Islet of Langerhans (tissue), 1 donor: ENCODE measurements at regions not wholly inside any gene's neighbourhood (a gene's known extent, or its start where the extent isn't known, plus 50 kb on each side); places are given as distances from the start of the nearest gene placed in this dataset.
"Not testable (repeated sequence)": the region's sequence is repeated elsewhere in the genome, so short reads cannot be mapped to it uniquely, and the experiment has no call there.

Experiments
- FAIRE-seq: peaks from one replicate; lab custom pipeline; 2011; peaks lifted over from hg19 to GRCh38; lab: Jason Lieb, UNC

- FAIRE-seq: no peak
These were observed 422.2 kb upstream of the FOXG1 start for GRCh38 chr14:28344381-28344780.

- no peak for FAIRE-seq
These were observed 417.8 kb upstream of the FOXG1 start for GRCh38 chr14:28348797-28349196.

- no peak for FAIRE-seq
These were observed 409.8 kb upstream of the FOXG1 start for GRCh38 chr14:28356819-28357218.

- no peak for FAIRE-seq
These were observed 405.1 kb upstream of the FOXG1 start for GRCh38 chr14:28361486-28361885.

GRCh38 chr14:28365510-28365909 lies 401.1 kb upstream of the FOXG1 start:
- FAIRE-seq: no peak

- no peak for FAIRE-seq
These were observed 392.9 kb upstream of the FOXG1 start for GRCh38 chr14:28373721-28374120.

GRCh38 chr14:28375295-28375694 lies 391.3 kb upstream of the FOXG1 start:
- no peak for FAIRE-seq

GRCh38 chr14:28381656-28382055 lies 384.9 kb upstream of the FOXG1 start:
- no peak for FAIRE-seq

- no peak for FAIRE-seq
These were observed 384.0 kb upstream of the FOXG1 start for GRCh38 chr14:28382444-28383190.

GRCh38 chr14:28398506-28398905 lies 368.1 kb upstream of the FOXG1 start:
- FAIRE-seq: no peak

- FAIRE-seq: not testable (repeated sequence)
These were observed 364.9 kb upstream of the FOXG1 start for GRCh38 chr14:28401705-28402104.

GRCh38 chr14:28406196-28406595 lies 360.4 kb upstream of the FOXG1 start:
- FAIRE-seq: no peak

- FAIRE-seq: no peak
These were observed 359.4 kb upstream of the FOXG1 start for GRCh38 chr14:28407031-28407825.

- no peak for FAIRE-seq
These were observed 358.6 kb upstream of the FOXG1 start for GRCh38 chr14:28407996-28408395.

GRCh38 chr14:28412077-28412476 lies 354.5 kb upstream of the FOXG1 start:
- no peak for FAIRE-seq

GRCh38 chr14:28426960-28427359 lies 339.6 kb upstream of the FOXG1 start:
- no peak for FAIRE-seq

GRCh38 chr14:28436821-28437220 lies 329.8 kb upstream of the FOXG1 start:
- no peak for FAIRE-seq

- no peak for FAIRE-seq
These were observed 305.2 kb upstream of the FOXG1 start for GRCh38 chr14:28461389-28461788.

- FAIRE-seq: no peak
These were observed 299.0 kb upstream of the FOXG1 start for GRCh38 chr14:28467611-28468010.

- no peak for FAIRE-seq
These were observed 298.1 kb upstream of the FOXG1 start for GRCh38 chr14:28468191-28469151.

GRCh38 chr14:28482251-28483040 lies 284.1 kb upstream of the FOXG1 start:
- no peak for FAIRE-seq

GRCh38 chr14:28483506-28483905 lies 283.1 kb upstream of the FOXG1 start:
- FAIRE-seq: no peak
